Colonic mucosa (tissue), 4 donors: ENCODE measurements at regions not wholly inside any gene's neighbourhood (a gene's known extent, or its start where the extent isn't known, plus 50 kb on each side); places are given as distances from the start of the nearest gene placed in this dataset.

Experiments
- DNase-seq: peaks from one replicate; pipeline ENCODE4 v3.0.0-alpha.2; 2020
- H3K27ac ChIP-seq: fragments of 200-600 bp; one replicate; pipeline ENCODE4 v1.8.0; 2021
- H3K27me3 ChIP-seq: fragments of 200-600 bp; one replicate; pipeline ENCODE4 v1.8.0; 2021
- H3K36me3 ChIP-seq: fragments of 200-600 bp; one replicate; pipeline ENCODE4 v1.8.0; 2021
- H3K4me1 ChIP-seq: fragments of 200-600 bp; one replicate; pipeline ENCODE4 v1.8.0; 2021; ENCODE audit warnings: mild to moderate bottlenecking
- H3K4me3 ChIP-seq: fragments of 200-600 bp; one replicate; pipeline ENCODE4 v1.8.0; 2021
- H3K9ac ChIP-seq, 2 donors: one replicate each; pipeline ENCODE4 v1.7.0; 2013; ENCODE audit warnings: control low read depth in 2 of 2, low read depth in 2 of 2, low read length in 2 of 2
- H3K9me3 ChIP-seq: fragments of 200-600 bp; one replicate; pipeline ENCODE4 v1.8.0; 2021
- intact Hi-C: fragments of 100-400 bp; cut with DNase I; formaldehyde crosslinking; loops from one replicate; pipeline ENCODE4 v1.14.1; 2022
- TF ChIP-seq, protein P1 (sequence below): fragments of 200-600 bp; IDR thresholded peaks from one replicate; pipeline ENCODE4 v1.8.0; 2022; ENCODE audit warnings: antibody characterized with exemption, mild to moderate bottlenecking
- donor health status: healthy.
- donor health status: DM: no; HTN: no; CAD: no.
- donor health status: DM: no; HTN: no; CAD: no.

DNA sequence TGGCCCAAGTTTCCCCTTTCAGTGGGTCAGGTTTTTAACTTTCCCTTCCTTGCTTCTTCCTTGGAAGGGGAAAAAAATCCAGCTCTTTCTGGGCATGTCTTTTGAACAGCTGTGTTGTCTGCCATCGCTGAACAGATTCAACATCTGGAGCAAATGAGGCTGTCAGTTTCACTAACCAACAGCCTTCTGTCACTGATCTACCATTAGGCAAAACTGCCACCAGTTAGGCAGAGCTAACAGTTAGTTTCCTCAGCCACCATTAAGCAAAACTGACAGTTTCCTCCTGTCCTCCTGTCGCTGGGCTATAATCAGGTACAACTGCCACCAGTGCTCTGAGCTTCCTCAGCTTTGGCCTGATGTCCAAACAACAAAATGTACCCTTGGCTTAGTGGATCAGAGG, 81.9 kb downstream of the NPTX2 start:
- Histone ChIP-seq H3K27me3 (no peaks in the 10 kb centered on the region), H3K9ac (no peak overlapping the region), H3K27ac (no peak overlapping the region), H3K9me3 (no peaks in the 10 kb centered on the region), H3K4me3 (no peak overlapping the region), H3K4me1 (no peaks in the 10 kb centered on the region), H3K36me3 (no peaks in the 10 kb centered on the region)
- DNase-seq, result no peak
- TF ChIP-seq, protein P1, sequence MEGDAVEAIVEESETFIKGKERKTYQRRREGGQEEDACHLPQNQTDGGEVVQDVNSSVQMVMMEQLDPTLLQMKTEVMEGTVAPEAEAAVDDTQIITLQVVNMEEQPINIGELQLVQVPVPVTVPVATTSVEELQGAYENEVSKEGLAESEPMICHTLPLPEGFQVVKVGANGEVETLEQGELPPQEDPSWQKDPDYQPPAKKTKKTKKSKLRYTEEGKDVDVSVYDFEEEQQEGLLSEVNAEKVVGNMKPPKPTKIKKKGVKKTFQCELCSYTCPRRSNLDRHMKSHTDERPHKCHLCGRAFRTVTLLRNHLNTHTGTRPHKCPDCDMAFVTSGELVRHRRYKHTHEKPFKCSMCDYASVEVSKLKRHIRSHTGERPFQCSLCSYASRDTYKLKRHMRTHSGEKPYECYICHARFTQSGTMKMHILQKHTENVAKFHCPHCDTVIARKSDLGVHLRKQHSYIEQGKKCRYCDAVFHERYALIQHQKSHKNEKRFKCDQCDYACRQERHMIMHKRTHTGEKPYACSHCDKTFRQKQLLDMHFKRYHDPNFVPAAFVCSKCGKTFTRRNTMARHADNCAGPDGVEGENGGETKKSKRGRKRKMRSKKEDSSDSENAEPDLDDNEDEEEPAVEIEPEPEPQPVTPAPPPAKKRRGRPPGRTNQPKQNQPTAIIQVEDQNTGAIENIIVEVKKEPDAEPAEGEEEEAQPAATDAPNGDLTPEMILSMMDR, result no peak
- intact Hi-C loops, result no loop called here

DNA sequence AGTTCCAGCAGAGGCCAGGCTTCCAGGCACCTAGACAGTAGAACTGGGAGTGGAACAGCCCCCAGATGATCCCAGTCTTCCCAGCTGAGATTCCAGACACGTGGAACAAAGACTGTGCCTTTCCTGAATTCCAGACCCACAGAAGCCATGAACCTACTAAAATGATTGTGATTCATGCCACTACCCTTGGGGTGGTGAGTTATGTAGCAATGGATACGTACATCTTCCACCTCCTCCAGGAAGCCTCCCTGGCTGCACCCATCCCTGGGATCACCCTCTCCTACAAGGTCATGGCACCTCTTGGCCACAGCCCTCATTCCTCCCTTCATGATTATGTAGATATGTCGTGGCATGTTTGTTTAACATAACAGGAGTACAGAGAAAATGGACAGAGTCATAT, 83.4 kb downstream of the NPTX2 start:
- H3K4me3 ChIP-seq, result no peak overlapping the region
- intact Hi-C loops, result no loop called here
- no peaks in the 10 kb centered on the region for H3K36me3 ChIP-seq
- TF ChIP-seq, protein P1, result no peak
- DNase-seq, result no peak
- H3K4me1 ChIP-seq, result no peaks in the 10 kb centered on the region
- no peaks in the 10 kb centered on the region for H3K27me3 ChIP-seq
- no peaks in the 10 kb centered on the region for H3K9me3 ChIP-seq
- no peak overlapping the region for H3K27ac ChIP-seq
- H3K9ac ChIP-seq, result no peak overlapping the region

DNA sequence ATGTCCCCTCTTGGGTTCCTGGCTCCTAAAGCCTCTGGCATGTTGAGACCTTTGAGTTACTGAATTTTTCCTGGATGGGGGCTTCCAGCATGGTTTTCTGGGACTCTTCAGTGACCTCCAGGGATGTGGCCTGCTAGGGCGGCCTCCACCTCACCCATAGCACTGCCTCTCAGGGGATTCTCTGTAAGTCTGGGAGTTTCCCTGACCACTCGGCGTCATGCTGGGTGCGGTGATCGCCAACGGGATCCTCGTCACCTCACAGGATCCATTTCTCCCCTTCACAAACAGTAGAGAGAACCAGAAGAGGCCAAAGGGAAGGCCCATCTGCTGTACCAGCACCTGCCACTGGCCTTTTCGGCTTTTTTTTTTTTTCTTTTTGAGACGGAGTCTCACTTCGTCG, 84.3 kb downstream of the NPTX2 start:
- TF ChIP-seq, protein P1, result no peak
- no peak overlapping the region for H3K27ac ChIP-seq
- H3K4me3 ChIP-seq, result no peak overlapping the region
- H3K4me1 ChIP-seq, result no peaks in the 10 kb centered on the region
- H3K36me3 ChIP-seq, result no peaks in the 10 kb centered on the region
- intact Hi-C loops, result no loop called here
- DNase-seq, result no peak
- no peak overlapping the region for H3K9ac ChIP-seq
- no peaks in the 10 kb centered on the region for H3K9me3 ChIP-seq
- H3K27me3 ChIP-seq, result no peaks in the 10 kb centered on the region

DNA sequence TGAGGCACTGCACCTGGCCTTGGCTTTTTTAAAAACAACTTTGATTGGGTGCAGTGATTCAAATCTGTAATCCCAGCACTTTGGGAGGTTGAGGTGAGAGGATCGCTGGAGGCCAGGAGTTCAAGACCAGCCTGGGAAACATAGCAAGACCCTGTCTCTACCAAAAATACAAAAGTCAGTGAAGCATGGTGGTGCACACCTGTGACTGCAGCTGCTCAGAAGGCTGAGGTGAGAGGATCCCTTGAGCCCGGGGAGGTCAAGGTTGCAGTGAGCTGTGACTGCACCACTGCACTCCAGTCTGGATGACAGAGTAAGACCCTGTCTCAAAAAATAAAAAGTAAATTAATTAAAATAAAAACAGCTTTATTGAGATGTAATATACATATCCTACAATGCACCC, 84.9 kb downstream of the NPTX2 start:
- Histone ChIP-seq H3K27me3 (no peaks in the 10 kb centered on the region), H3K4me1 (no peaks in the 10 kb centered on the region), H3K27ac (no peak overlapping the region), H3K9ac (no peak overlapping the region), H3K4me3 (no peak overlapping the region), H3K9me3 (no peaks in the 10 kb centered on the region), H3K36me3 (no peaks in the 10 kb centered on the region)
- DNase-seq, result no peak
- intact Hi-C loops, result no loop called here
- TF ChIP-seq, protein P1, result no peak

DNA sequence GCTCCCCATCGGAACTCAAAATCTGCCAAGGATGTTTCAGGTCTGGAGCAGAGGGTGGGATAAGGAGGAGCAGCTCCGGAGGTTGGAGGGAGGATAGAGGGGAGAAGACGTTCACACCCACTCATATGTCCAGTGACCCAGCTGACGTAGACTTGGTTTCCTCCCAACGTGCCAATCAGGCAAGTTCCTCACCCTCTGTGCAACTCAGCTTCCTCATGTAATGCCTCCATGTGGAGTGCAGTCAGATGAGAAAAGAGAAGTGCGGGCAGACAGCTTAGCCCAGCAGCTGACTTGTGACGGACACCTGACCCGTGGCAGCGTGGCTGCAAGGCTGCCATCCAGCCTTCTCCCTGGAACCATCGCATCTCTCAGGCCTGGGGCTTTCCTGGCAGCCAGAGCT, 86.8 kb downstream of the NPTX2 start:
- Histone ChIP-seq H3K9ac (no peak overlapping the region), H3K9me3 (no peaks in the 10 kb centered on the region), H3K27ac (no peak overlapping the region), H3K36me3 (no peaks in the 10 kb centered on the region), H3K4me3 (no peak overlapping the region), H3K27me3 (no peaks in the 10 kb centered on the region), H3K4me1 (no peaks in the 10 kb centered on the region)
- intact Hi-C loops, result no loop called here
- DNase-seq, result no peak
- TF ChIP-seq, protein P1, result no peak

DNA sequence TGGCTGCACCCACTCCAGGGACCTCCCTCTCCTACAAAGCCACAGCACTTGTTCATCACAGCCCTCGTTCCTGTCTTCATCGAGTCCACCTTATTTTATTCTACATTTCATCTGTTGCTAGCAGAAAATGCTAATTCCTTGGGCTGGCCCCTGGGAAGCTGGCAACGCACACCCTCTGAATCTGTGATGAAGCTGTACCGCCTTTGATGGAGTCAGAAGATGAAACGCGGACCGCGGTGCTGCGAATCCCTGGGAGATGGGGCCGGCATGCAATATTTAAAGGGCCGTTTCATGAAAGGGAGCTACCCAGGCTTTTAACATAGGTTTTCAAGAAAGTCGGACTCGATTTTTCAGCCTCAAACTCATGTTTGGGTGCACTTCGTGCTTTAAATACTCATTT, 88.5 kb downstream of the NPTX2 start:
- H3K9ac ChIP-seq, result no peak overlapping the region
- H3K27me3 ChIP-seq, result no peaks in the 10 kb centered on the region
- no peaks in the 10 kb centered on the region for H3K9me3 ChIP-seq
- intact Hi-C loops, result no loop called here
- no peaks in the 10 kb centered on the region for H3K4me1 ChIP-seq
- DNase-seq, result no peak
- H3K27ac ChIP-seq, result no peak overlapping the region
- no peaks in the 10 kb centered on the region for H3K36me3 ChIP-seq
- TF ChIP-seq, protein P1, result no peak
- no peak overlapping the region for H3K4me3 ChIP-seq
